Panc1 (cell line): ENCODE measurements at regions not wholly inside any gene's neighbourhood (a gene's known extent, or its start where the extent isn't known, plus 50 kb on each side); places are given as distances from the start of the nearest gene placed in this dataset.

Experiments used
- ATAC-seq: fragments of 200-7000 bp; cut with Tn5 transposase; 2 replicates; pipeline ENCODE4 v1.9.1; 2020; ENCODE audit warnings: mild to moderate bottlenecking, moderate library complexity
- BruUV-seq: library from RNA; stranded (reverse); fragments of 400-500 nt; replicated peaks from 2 replicates; lab custom pipeline; 2021; lab: Mats Ljungman, UMichigan
- CTCF ChIA-PET: fragments of 300-600 bp; sonication (Branson Sonifier 250); formaldehyde crosslinking; loops from one replicate; lab custom pipeline; 2022; ENCODE audit warnings: antibody characterized with exemption; lab: Charles Lee
- POLR2A ChIA-PET: fragments of 300-600 bp; sonication (Branson Sonifier 250); formaldehyde crosslinking; loops from one replicate; lab custom pipeline; 2022; ENCODE audit warnings: antibody characterized with exemption; lab: Charles Lee
- DNase-seq: peaks from one replicate; pipeline ENCODE4 v3.0.0-alpha.2; 2010; ENCODE audit warnings: low read depth, low spot score
- H3K27ac ChIP-seq: 2 replicates; pipeline ENCODE4 v1.5.1; 2011; ENCODE audit warnings: mild to moderate bottlenecking, low read length, inconsistent platforms
- H3K27me3 ChIP-seq: fragments of 200-500 bp; sonication (Bioruptor generic); 2 replicates; pipeline ENCODE4 v1.6.0; 2014; ENCODE audit warnings: low read length, inconsistent platforms; ENCODE audit not compliant: control insufficient read depth, insufficient read depth
- H3K36me3 ChIP-seq: fragments of 200-500 bp; sonication (Bioruptor generic); 2 replicates; pipeline ENCODE4 v1.5.1; 2014; ENCODE audit warnings: inconsistent platforms, mild to moderate bottlenecking, low read length, moderate library complexity; ENCODE audit not compliant: control insufficient read depth, insufficient read depth
- H3K4me1 ChIP-seq: 2 replicates; pipeline ENCODE4 v1.5.1; 2011; ENCODE audit warnings: inconsistent platforms, mild to moderate bottlenecking, low read length, moderate library complexity; ENCODE audit not compliant: control insufficient read depth, insufficient read depth
- H3K4me3 ChIP-seq, 2 experiments: 2 replicates each; pipeline ENCODE4 v1.5.1; 2011 to 2012; ENCODE audit warnings: low read depth in 2 of 2, low read length in 2 of 2, mild to moderate bottlenecking in 2 of 2, inconsistent platforms in 1 of 2, moderate library complexity in 1 of 2
- H3K9me3 ChIP-seq: fragments of 200-500 bp; sonication (Bioruptor generic); 2 replicates; pipeline ENCODE4 v1.5.1; 2014; ENCODE audit warnings: low read depth, mild to moderate bottlenecking, inconsistent platforms, low read length, moderate library complexity; ENCODE audit not compliant: control insufficient read depth, insufficient read depth
- CTCF ChIP-seq: fragments of 450-650 bp; IDR thresholded peaks from 2 replicates; pipeline ENCODE4 v1.5.1; 2017; ENCODE audit warnings: mild to moderate bottlenecking
- POLR2AphosphoS5 ChIP-seq: IDR thresholded peaks from 2 replicates; pipeline ENCODE4 v1.6.1; 2012; ENCODE audit warnings: mild to moderate bottlenecking, low read depth, low read length, moderate library complexity
- SIN3A ChIP-seq: IDR thresholded peaks from 2 replicates; pipeline ENCODE4 v1.6.1; 2012; ENCODE audit warnings: low read depth, mild to moderate bottlenecking, low read length, moderate library complexity, borderline replicate concordance; ENCODE audit not compliant: insufficient read depth
- TCF7L2 ChIP-seq: IDR thresholded peaks from 2 replicates; pipeline ENCODE4 v1.6.1; 2011; ENCODE audit warnings: mild to moderate bottlenecking, low read depth, low read length, inconsistent platforms
- in situ Hi-C: cut with HindIII; loops from 2 replicates; pipeline ENCODE4 v1.10.0; 2016; ENCODE audit warnings: low sequenced_read_pairs, low pct_unique_long_range_greater_than_20kb
- intact Hi-C: fragments of 100-400 bp; cut with micrococcal nuclease; formaldehyde crosslinking; loops from one replicate; pipeline ENCODE4 v1.10.0; 2022; ENCODE audit not compliant: unreplicated experiment
- TF ChIP-seq, protein P1 (sequence below), 2 experiments: IDR thresholded peaks; 2 replicates each; pipeline ENCODE4 v1.6.1; 2011 to 2012; ENCODE audit warnings: low read depth in 2 of 2, control low read depth in 1 of 2, low read length in 1 of 2, mild to moderate bottlenecking in 1 of 2, moderate library complexity in 1 of 2; ENCODE audit not compliant: insufficient read depth in 1 of 2

GRCh38 chr1:221059506-221059905, 180.3 kb downstream of the HLX start:
- intact Hi-C loops: no loop called here
- ChIA-PET CTCF (no interaction called here), POLR2A (no interaction called here)
- H3K9me3 ChIP-seq: no peaks in the 10 kb centered on the region
- H3K27ac ChIP-seq: no peak overlapping the region
- no peaks in the 10 kb centered on the region for H3K4me1 ChIP-seq
- no peak overlapping the region for H3K4me3 ChIP-seq
- no peaks in the 10 kb centered on the region for H3K27me3 ChIP-seq
- H3K36me3 ChIP-seq: no peaks in the 10 kb centered on the region
- in situ Hi-C loops: no loop called here
- no TSS peak for BruUV-seq
- ATAC-seq (no peak), DNase-seq (no peak)
- TF ChIP-seq, protein P1, sequence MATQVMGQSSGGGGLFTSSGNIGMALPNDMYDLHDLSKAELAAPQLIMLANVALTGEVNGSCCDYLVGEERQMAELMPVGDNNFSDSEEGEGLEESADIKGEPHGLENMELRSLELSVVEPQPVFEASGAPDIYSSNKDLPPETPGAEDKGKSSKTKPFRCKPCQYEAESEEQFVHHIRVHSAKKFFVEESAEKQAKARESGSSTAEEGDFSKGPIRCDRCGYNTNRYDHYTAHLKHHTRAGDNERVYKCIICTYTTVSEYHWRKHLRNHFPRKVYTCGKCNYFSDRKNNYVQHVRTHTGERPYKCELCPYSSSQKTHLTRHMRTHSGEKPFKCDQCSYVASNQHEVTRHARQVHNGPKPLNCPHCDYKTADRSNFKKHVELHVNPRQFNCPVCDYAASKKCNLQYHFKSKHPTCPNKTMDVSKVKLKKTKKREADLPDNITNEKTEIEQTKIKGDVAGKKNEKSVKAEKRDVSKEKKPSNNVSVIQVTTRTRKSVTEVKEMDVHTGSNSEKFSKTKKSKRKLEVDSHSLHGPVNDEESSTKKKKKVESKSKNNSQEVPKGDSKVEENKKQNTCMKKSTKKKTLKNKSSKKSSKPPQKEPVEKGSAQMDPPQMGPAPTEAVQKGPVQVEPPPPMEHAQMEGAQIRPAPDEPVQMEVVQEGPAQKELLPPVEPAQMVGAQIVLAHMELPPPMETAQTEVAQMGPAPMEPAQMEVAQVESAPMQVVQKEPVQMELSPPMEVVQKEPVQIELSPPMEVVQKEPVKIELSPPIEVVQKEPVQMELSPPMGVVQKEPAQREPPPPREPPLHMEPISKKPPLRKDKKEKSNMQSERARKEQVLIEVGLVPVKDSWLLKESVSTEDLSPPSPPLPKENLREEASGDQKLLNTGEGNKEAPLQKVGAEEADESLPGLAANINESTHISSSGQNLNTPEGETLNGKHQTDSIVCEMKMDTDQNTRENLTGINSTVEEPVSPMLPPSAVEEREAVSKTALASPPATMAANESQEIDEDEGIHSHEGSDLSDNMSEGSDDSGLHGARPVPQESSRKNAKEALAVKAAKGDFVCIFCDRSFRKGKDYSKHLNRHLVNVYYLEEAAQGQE (IDR thresholded peaks at IDR 0.05; ENCODE audit: insufficient read depth in 1 of 2, low read depth in 2 of 2, low read length in 1 of 2): no peak
- no peak for TF ChIP-seq CTCF
- no peak for TF ChIP-seq POLR2AphosphoS5
- no peak for TF ChIP-seq SIN3A
- TF ChIP-seq TCF7L2: no peak

DNA sequence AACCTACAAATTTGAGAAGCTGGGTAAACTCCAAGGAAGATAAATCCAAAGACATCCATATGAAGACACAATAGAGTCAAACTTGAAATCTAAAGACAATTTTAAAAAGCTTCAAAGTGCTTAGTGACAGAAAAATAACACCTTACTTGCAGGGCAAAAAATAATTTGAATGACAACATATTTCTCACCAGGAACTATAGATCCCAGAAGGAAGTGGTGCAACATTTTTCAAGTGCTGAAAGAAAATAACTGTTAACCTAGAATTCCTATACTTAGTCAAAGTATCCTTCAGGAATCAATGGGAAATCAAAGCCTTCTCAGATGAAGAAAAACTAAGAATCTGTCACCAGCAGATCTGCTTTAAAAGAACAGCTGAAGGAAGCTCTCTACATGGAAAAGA, 184.4 kb downstream of the HLX start:
- Histone ChIP-seq H3K27ac (no peak overlapping the region), H3K9me3 (no peaks in the 10 kb centered on the region), H3K36me3 (no peaks in the 10 kb centered on the region), H3K4me3 (no peak overlapping the region), H3K4me1 (no peaks in the 10 kb centered on the region), H3K27me3 (no peaks in the 10 kb centered on the region)
- no peak for TF ChIP-seq TCF7L2
- TF ChIP-seq, protein P1 (IDR thresholded peaks at IDR 0.05; ENCODE audit: insufficient read depth in 1 of 2, low read depth in 2 of 2, low read length in 1 of 2): no peak
- TF ChIP-seq POLR2AphosphoS5: no peak
- no peak for TF ChIP-seq SIN3A
- no peak for TF ChIP-seq CTCF
- POLR2A ChIA-PET: no interaction called here
- in situ Hi-C loops (no loop called here), intact Hi-C loops (no loop called here)
- CTCF ChIA-PET: no interaction called here
- DNase-seq (no peak), ATAC-seq (no peak)
- no TSS peak for BruUV-seq
